ENCODE measurements at regions not wholly inside any gene's neighbourhood (a gene's known extent, or its start where the extent isn't known, plus 50 kb on each side); places are given as distances from the start of the nearest gene placed in this dataset.

DNA sequence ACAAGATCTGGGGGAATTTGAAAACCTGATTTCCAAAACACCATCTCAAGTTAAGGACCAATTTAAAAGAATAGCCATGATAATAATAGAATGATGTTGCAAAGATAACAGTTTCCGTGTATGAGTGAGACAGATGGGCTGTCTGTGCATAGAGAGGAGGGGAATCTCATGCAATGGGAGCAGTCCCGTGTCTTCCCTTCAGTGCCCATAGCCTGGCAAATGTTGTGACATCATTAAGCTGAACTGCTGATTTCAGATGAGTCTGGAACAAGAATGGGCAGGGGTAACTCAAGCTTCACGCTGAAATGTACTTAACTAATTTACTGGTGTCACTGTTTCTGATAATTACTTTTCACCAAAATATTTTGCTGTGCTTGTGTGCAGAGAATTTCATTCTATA lies 454.0 kb downstream of the FOXG1 start:
- CTCF ChIA-PET, result no interaction called here
- no peak overlapping the region for H3K27ac Mint-ChIP-seq
- Histone ChIP-seq H3K4me1 (ENCODE audit: insufficient read depth, low read length) (no peaks in the 10 kb centered on the region), H3K27me3 (ENCODE audit: control insufficient read depth in 1 of 2, insufficient read depth in 2 of 2, low read length in 2 of 2) (no peaks in the 10 kb centered on the region), H3K27ac (ENCODE audit: low read depth in 1 of 2, low read length in 2 of 2) (no peak overlapping the region), H3K4me3 (ENCODE audit: low read length) (no peak overlapping the region), H3K9me3 (ENCODE audit: control insufficient read depth in 1 of 2, insufficient read depth in 1 of 2, low read length in 2 of 2) (no peaks in the 10 kb centered on the region), H3K36me3 (ENCODE audit: insufficient read depth, low read length) (no peaks in the 10 kb centered on the region)
- H3K4me1 Mint-ChIP-seq (ENCODE audit: low read depth), result no peaks in the 10 kb centered on the region
- H3K9me3 Mint-ChIP-seq, result peaks cover 5% of the 10 kb centered on the region
- ATAC-seq (ENCODE audit: poor library complexity), result no peak
- H3K27me3 Mint-ChIP-seq, result no peaks in the 10 kb centered on the region
- no peak overlapping the region for H3K4me3 Mint-ChIP-seq
- H3K36me3 Mint-ChIP-seq (ENCODE audit: low read depth), result no peaks in the 10 kb centered on the region
- no peak for DNase-seq
- TF ChIP-seq, protein P1, sequence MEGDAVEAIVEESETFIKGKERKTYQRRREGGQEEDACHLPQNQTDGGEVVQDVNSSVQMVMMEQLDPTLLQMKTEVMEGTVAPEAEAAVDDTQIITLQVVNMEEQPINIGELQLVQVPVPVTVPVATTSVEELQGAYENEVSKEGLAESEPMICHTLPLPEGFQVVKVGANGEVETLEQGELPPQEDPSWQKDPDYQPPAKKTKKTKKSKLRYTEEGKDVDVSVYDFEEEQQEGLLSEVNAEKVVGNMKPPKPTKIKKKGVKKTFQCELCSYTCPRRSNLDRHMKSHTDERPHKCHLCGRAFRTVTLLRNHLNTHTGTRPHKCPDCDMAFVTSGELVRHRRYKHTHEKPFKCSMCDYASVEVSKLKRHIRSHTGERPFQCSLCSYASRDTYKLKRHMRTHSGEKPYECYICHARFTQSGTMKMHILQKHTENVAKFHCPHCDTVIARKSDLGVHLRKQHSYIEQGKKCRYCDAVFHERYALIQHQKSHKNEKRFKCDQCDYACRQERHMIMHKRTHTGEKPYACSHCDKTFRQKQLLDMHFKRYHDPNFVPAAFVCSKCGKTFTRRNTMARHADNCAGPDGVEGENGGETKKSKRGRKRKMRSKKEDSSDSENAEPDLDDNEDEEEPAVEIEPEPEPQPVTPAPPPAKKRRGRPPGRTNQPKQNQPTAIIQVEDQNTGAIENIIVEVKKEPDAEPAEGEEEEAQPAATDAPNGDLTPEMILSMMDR (IDR thresholded peaks at IDR 0.05), result no peak
- intact Hi-C loops (cut with DNase I, micrococcal nuclease), result no loop called here
- POLR2A ChIA-PET, result no interaction called here

DNA sequence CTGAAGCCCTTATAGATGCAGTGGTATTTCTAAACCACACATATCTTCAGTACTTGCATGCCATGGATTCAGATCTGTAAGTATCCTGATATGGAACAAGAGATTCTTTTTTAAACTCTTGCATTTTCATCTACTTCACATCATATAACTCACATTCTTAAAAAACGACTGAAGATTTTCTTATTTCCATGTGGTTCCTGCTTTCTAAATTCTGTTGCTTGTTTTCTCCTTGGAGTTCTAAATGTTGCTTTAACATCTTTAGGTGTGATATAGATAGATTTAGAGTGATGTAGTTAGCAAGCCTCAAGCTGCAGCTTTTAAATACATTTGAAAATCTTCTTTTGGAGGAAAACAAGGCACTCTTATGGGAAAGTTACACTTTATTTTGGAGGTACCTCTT lies 455.4 kb downstream of the FOXG1 start:
- peaks cover 5% of the 10 kb centered on the region for H3K9me3 Mint-ChIP-seq
- H3K4me1 ChIP-seq (ENCODE audit: insufficient read depth, low read length), result no peaks in the 10 kb centered on the region
- no peak overlapping the region for H3K4me3 ChIP-seq (ENCODE audit: low read length)
- ChIA-PET CTCF (no interaction called here), POLR2A (no interaction called here)
- no peak overlapping the region for H3K4me3 Mint-ChIP-seq
- H3K27me3 Mint-ChIP-seq, result no peaks in the 10 kb centered on the region
- TF ChIP-seq, protein P1 (IDR thresholded peaks at IDR 0.05), result no peak
- intact Hi-C loops (cut with DNase I, micrococcal nuclease), result no loop called here
- no peaks in the 10 kb centered on the region for H3K27me3 ChIP-seq (ENCODE audit: control insufficient read depth in 1 of 2, insufficient read depth in 2 of 2, low read length in 2 of 2)
- ATAC-seq (ENCODE audit: poor library complexity) (no peak), DNase-seq (no peak)
- H3K36me3 ChIP-seq (ENCODE audit: insufficient read depth, low read length), result no peaks in the 10 kb centered on the region
- peaks cover 0 to under 1% of the 10 kb centered on the region in 2 experiments for H3K9me3 ChIP-seq (ENCODE audit: control insufficient read depth in 1 of 2, insufficient read depth in 1 of 2, low read length in 2 of 2)
- H3K36me3 Mint-ChIP-seq (ENCODE audit: low read depth), result no peaks in the 10 kb centered on the region
- no peaks in the 10 kb centered on the region for H3K4me1 Mint-ChIP-seq (ENCODE audit: low read depth)
- no peak overlapping the region for H3K27ac ChIP-seq (ENCODE audit: low read depth in 1 of 2, low read length in 2 of 2)
- H3K27ac Mint-ChIP-seq, result no peak overlapping the region

DNA sequence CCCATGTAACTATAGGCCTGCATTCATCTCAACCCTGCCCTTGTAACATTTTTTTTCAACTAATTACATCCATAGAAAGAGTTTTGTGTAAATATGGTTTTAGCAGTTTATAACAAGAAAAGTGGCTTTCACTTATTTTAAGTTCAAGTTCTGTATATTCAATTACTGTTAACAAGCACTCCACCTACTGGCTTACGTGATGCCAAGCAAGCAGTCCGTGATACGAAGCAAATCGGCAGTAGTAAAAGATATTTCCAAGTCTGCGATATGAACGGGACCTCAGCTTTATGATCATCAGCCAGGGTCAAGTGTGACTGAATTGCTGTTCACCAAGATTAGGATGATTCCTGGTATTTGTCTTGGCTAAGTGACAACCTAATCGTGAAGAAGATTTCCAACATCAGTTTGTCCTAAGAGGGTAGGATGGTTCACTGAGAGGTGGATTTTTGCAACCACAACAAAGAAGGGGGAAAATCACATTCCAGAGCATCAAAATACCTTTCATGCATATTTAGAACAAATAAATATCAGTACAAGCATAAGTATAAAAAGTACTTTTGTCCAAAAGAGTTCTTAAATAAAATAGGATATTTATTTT lies 456.2 kb downstream of the FOXG1 start:
- DNase-seq (no peak), ATAC-seq (ENCODE audit: poor library complexity) (no peak)
- H3K4me3 ChIP-seq (ENCODE audit: low read length), result no peak overlapping the region
- ChIA-PET POLR2A (no interaction called here), CTCF (no interaction called here)
- peaks cover 0 to 3% of the 10 kb centered on the region in 2 experiments for H3K9me3 ChIP-seq (ENCODE audit: control insufficient read depth in 1 of 2, insufficient read depth in 1 of 2, low read length in 2 of 2)
- Mint-ChIP-seq H3K4me1 (ENCODE audit: low read depth) (no peaks in the 10 kb centered on the region), H3K9me3 (peaks cover 5% of the 10 kb centered on the region), H3K36me3 (ENCODE audit: low read depth) (no peaks in the 10 kb centered on the region), H3K27ac (no peak overlapping the region), H3K27me3 (no peaks in the 10 kb centered on the region), H3K4me3 (no peak overlapping the region)
- H3K4me1 ChIP-seq (ENCODE audit: insufficient read depth, low read length), result no peaks in the 10 kb centered on the region
- H3K36me3 ChIP-seq (ENCODE audit: insufficient read depth, low read length), result no peaks in the 10 kb centered on the region
- TF ChIP-seq, protein P1 (IDR thresholded peaks at IDR 0.05), result no peak
- no peaks in the 10 kb centered on the region for H3K27me3 ChIP-seq (ENCODE audit: control insufficient read depth in 1 of 2, insufficient read depth in 2 of 2, low read length in 2 of 2)
- intact Hi-C loops (cut with DNase I, micrococcal nuclease), result no loop called here
- no peak overlapping the region for H3K27ac ChIP-seq (ENCODE audit: low read depth in 1 of 2, low read length in 2 of 2)
